ENCODE measurements at regions not wholly inside any gene's neighbourhood (a gene's known extent, or its start where the extent isn't known, plus 50 kb on each side); places are given as distances from the start of the nearest gene placed in this dataset.
A peak's percentile ranks its signal among the peaks of the same experiment; 100 is the strongest.

- H3K79me2 ChIP-seq (ENCODE audit: control insufficient read depth, insufficient read depth, low read length), result no peaks in the 10 kb centered on the region
- no peaks in the 10 kb centered on the region for H4K20me1 ChIP-seq (ENCODE audit: control insufficient read depth, extremely low read depth, insufficient read depth, low read length)
- H2AFZ ChIP-seq (ENCODE audit: low read length), result no peak overlapping the region
- no peak overlapping the region for H3K4me3 ChIP-seq (replicated peaks in 1 of 4; ENCODE audit: control extremely low read depth in 1 of 4, insufficient read depth in 1 of 4, low read depth in 3 of 4, low read length in 4 of 4)
- H3K27ac ChIP-seq (ENCODE audit: insufficient read depth, low read length), result no peak overlapping the region
- no peaks in the 10 kb centered on the region for H3K4me1 ChIP-seq (ENCODE audit: control insufficient read depth, extremely low read depth, insufficient read depth, low read length)
- no peak overlapping the region for H3K9ac ChIP-seq (ENCODE audit: insufficient read depth, low read length)
- DNase-seq (ENCODE audit: low read depth in 2 of 2), result no peak
- TF ChIP-seq EZH2 (IDR thresholded peaks at IDR 0.05; ENCODE audit: low read length, missing control alignments) (no peak), CTCF (conservative IDR thresholded peaks at IDR 0.05 in 1 of 2, IDR thresholded peaks at IDR 0.05 in 1 of 2; ENCODE audit: low read depth in 1 of 2, low read length in 2 of 2) (no peak)
- no peaks in the 10 kb centered on the region for H3K9me3 ChIP-seq (ENCODE audit: control insufficient read depth, insufficient read depth, low read depth, low read length)
- no peaks in the 10 kb centered on the region for H3K36me3 ChIP-seq (ENCODE audit: control insufficient read depth, insufficient read depth, low read length)
- H3K4me2 ChIP-seq (ENCODE audit: extremely low read depth, insufficient read depth, low read length), result no peak overlapping the region
- H3K27me3 ChIP-seq (ENCODE audit: control insufficient read depth, insufficient read depth, low read length), result no peaks in the 10 kb centered on the region
Measured at GRCh38 chr2:15053542-15053941, 421.0 kb downstream of the LRATD1 start.

GRCh38 chr2:15058015-15058720, 425.7 kb downstream of the LRATD1 start:
- Histone ChIP-seq H3K79me2 (ENCODE audit: control insufficient read depth, insufficient read depth, low read length) (no peaks in the 10 kb centered on the region), H3K9me3 (ENCODE audit: control insufficient read depth, insufficient read depth, low read depth, low read length) (no peaks in the 10 kb centered on the region), H3K27me3 (ENCODE audit: control insufficient read depth, insufficient read depth, low read length) (no peaks in the 10 kb centered on the region), H3K27ac (ENCODE audit: insufficient read depth, low read length) (no peak overlapping the region), H4K20me1 (ENCODE audit: control insufficient read depth, extremely low read depth, insufficient read depth, low read length) (no peaks in the 10 kb centered on the region), H3K9ac (ENCODE audit: insufficient read depth, low read length) (no peak overlapping the region), H3K4me3 (replicated peaks in 1 of 4; ENCODE audit: control extremely low read depth in 1 of 4, insufficient read depth in 1 of 4, low read depth in 3 of 4, low read length in 4 of 4) (no peak overlapping the region), H3K4me2 (ENCODE audit: extremely low read depth, insufficient read depth, low read length) (no peak overlapping the region), H3K4me1 (ENCODE audit: control insufficient read depth, extremely low read depth, insufficient read depth, low read length) (no peaks in the 10 kb centered on the region), H2AFZ (ENCODE audit: low read length) (no peak overlapping the region), H3K36me3 (ENCODE audit: control insufficient read depth, insufficient read depth, low read length) (no peaks in the 10 kb centered on the region)
- peak in 1 of 2 donors; percentile 16 for DNase-seq (ENCODE audit: low read depth in 2 of 2)
- TF ChIP-seq CTCF (conservative IDR thresholded peaks at IDR 0.05 in 1 of 2, IDR thresholded peaks at IDR 0.05 in 1 of 2; ENCODE audit: low read depth in 1 of 2, low read length in 2 of 2), result peak; percentile 23 to 51
- no peak for TF ChIP-seq EZH2 (IDR thresholded peaks at IDR 0.05; ENCODE audit: low read length, missing control alignments)

- H3K27ac ChIP-seq (ENCODE audit: insufficient read depth, low read length), result no peak overlapping the region
- no peaks in the 10 kb centered on the region for H4K20me1 ChIP-seq (ENCODE audit: control insufficient read depth, extremely low read depth, insufficient read depth, low read length)
- H3K4me1 ChIP-seq (ENCODE audit: control insufficient read depth, extremely low read depth, insufficient read depth, low read length), result no peaks in the 10 kb centered on the region
- H3K4me3 ChIP-seq (replicated peaks in 1 of 4; ENCODE audit: control extremely low read depth in 1 of 4, insufficient read depth in 1 of 4, low read depth in 3 of 4, low read length in 4 of 4), result no peak overlapping the region
- no peak overlapping the region for H2AFZ ChIP-seq (ENCODE audit: low read length)
- no peak for TF ChIP-seq EZH2 (IDR thresholded peaks at IDR 0.05; ENCODE audit: low read length, missing control alignments)
- no peak for TF ChIP-seq CTCF (conservative IDR thresholded peaks at IDR 0.05 in 1 of 2, IDR thresholded peaks at IDR 0.05 in 1 of 2; ENCODE audit: low read depth in 1 of 2, low read length in 2 of 2)
- H3K4me2 ChIP-seq (ENCODE audit: extremely low read depth, insufficient read depth, low read length), result no peak overlapping the region
- DNase-seq (ENCODE audit: low read depth in 2 of 2), result no peak
- H3K79me2 ChIP-seq (ENCODE audit: control insufficient read depth, insufficient read depth, low read length), result no peaks in the 10 kb centered on the region
- H3K9me3 ChIP-seq (ENCODE audit: control insufficient read depth, insufficient read depth, low read depth, low read length), result no peaks in the 10 kb centered on the region
- no peaks in the 10 kb centered on the region for H3K36me3 ChIP-seq (ENCODE audit: control insufficient read depth, insufficient read depth, low read length)
- no peaks in the 10 kb centered on the region for H3K27me3 ChIP-seq (ENCODE audit: control insufficient read depth, insufficient read depth, low read length)
- no peak overlapping the region for H3K9ac ChIP-seq (ENCODE audit: insufficient read depth, low read length)
Measured at GRCh38 chr2:15058721-15059157, 426.2 kb downstream of the LRATD1 start.
